ENCODE measurements at regions not wholly inside any gene's neighbourhood (a gene's known extent, or its start where the extent isn't known, plus 50 kb on each side); places are given as distances from the start of the nearest gene placed in this dataset.

DNA sequence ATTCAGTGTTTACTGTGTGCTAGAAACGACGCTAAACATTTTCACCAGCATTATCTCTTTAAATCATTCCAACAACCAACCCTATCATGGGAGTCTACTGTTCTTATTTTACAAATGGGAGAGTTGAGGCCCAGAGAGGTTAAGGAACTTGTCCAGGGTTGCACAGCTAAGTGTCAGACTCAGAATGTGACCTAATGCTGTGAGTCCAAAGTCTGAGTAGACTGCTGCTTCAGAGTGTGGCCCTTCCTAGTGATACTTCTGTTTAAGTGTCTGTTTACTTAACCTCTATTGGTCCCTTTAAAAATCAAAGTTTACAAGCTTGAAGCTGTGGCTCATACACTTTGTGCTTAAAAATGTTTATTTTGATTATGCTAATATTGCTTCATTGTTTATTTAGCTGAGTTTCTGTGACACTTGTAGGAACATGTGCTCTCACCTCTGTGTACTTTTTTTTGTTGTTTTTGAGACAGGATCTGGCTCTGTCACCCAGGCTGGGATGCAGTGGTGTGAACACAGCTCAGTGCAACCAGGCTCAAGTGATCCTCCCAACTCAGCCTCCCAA is 84.4 kb upstream of the SYPL1 start:
- no peak overlapping the region for H3K27ac ChIP-seq
- no peaks in the 10 kb centered on the region for H3K9me3 ChIP-seq
- H3K36me3 ChIP-seq: no peaks in the 10 kb centered on the region
- DNase-seq: no peak
- H3K4me3 ChIP-seq: no peak overlapping the region
- 95 to 97% (median 96%) methylated on average over 2 of the region's 2 CpGs for WGBS, 4 donors
- H3K27me3 ChIP-seq: no peaks in the 10 kb centered on the region
- intact Hi-C loops (cut with DNase I): no loop called here
- peaks cover 0 to 14% (median 5%) of the 10 kb centered on the region in 12 donors for H3K4me1 ChIP-seq
- ATAC-seq: no peak
- TF ChIP-seq, protein P1, sequence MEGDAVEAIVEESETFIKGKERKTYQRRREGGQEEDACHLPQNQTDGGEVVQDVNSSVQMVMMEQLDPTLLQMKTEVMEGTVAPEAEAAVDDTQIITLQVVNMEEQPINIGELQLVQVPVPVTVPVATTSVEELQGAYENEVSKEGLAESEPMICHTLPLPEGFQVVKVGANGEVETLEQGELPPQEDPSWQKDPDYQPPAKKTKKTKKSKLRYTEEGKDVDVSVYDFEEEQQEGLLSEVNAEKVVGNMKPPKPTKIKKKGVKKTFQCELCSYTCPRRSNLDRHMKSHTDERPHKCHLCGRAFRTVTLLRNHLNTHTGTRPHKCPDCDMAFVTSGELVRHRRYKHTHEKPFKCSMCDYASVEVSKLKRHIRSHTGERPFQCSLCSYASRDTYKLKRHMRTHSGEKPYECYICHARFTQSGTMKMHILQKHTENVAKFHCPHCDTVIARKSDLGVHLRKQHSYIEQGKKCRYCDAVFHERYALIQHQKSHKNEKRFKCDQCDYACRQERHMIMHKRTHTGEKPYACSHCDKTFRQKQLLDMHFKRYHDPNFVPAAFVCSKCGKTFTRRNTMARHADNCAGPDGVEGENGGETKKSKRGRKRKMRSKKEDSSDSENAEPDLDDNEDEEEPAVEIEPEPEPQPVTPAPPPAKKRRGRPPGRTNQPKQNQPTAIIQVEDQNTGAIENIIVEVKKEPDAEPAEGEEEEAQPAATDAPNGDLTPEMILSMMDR (IDR thresholded peaks at IDR 0.05): no peak
- TF ChIP-seq POLR2A (IDR thresholded peaks at IDR 0.05): no peak

DNA sequence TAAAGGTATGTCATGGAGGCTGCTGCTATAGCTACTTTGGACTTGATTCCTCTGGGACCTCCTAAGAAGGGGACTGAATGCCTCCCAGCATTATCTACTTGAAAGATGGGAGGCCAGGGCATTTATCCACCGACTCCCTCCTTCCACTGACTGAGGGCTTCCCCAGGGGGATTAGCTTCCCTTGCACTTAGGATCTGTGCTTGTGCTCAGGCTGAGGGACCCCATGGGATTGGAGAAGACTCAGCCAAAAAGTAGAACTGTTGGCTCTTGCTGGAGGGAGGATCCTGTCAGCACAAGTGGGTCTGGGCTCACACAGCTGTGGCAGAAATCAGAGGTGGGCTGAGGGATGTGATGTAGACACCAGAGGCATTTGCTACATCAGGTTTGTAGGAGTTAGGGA is 81.5 kb upstream of the SYPL1 start:
- no peak overlapping the region for H3K27ac ChIP-seq
- DNase-seq: peak in 1 of 5 donors; percentile 42
- ATAC-seq: no peak
- H3K4me3 ChIP-seq: no peak overlapping the region
- H3K4me1 ChIP-seq: peaks cover 0 to 7% (median 0%) of the 10 kb centered on the region in 12 donors
- H3K36me3 ChIP-seq: no peaks in the 10 kb centered on the region
- H3K9me3 ChIP-seq: no peaks in the 10 kb centered on the region
- WGBS, 4 donors: 49 to 79% (median 66%) methylated on average over 1 of the region's 1 CpG
- TF ChIP-seq, protein P1 (IDR thresholded peaks at IDR 0.05): no peak
- no peak for TF ChIP-seq POLR2A (IDR thresholded peaks at IDR 0.05)
- intact Hi-C loops (cut with DNase I): no loop called here
- H3K27me3 ChIP-seq: no peaks in the 10 kb centered on the region

DNA sequence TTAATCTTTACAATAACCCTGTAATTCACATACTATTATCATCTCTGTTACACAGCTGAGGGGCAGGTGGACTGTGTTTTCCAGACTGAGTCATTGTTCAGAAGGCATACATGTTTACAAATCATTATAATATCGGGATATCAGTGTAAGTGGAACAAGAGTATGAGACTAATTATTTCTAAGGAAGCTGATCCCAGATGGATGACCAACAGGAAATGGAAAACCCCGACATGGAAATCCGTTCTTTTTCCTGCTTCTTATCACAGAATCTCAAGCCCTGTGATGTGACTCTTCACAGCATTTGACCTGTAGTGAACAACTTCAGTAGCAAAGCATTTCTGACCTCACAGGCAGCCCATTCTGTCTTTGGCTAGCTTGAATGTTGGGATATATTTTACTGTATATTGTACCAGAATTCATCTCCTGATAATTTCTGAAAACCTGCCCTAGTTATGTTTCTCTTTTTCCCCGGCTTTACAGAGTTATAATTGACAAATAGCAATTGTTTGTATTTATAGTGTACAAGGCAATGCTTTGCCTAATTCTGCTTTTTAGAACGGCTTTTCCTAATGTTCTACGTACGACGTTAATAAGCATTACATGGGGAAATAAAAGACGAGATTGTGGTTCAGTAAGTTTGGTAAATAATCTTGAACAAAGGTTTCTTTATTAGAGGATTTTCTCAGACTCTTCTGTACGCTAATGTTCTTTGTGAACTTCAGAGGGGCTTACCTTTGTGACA is 78.6 kb upstream of the SYPL1 start:
- 74 to 80% (median 76%) methylated on average over 10 of the region's 10 CpGs for WGBS, 4 donors
- TF ChIP-seq, protein P1 (IDR thresholded peaks at IDR 0.05): no peak
- no peak for TF ChIP-seq POLR2A (IDR thresholded peaks at IDR 0.05)
- ATAC-seq (peak in 1 of 4 donors; percentile 59), DNase-seq (no peak)
- Histone ChIP-seq H3K4me3 (no peak overlapping the region), H3K27me3 (no peaks in the 10 kb centered on the region), H3K36me3 (no peaks in the 10 kb centered on the region), H3K4me1 (peaks cover 0 to 7% (median 0%) of the 10 kb centered on the region in 12 donors), H3K9me3 (peaks cover 0 to 6% (median 0%) of the 10 kb centered on the region in 12 donors), H3K27ac (peak overlapping the region in 1 of 12 donors; percentile 27)
- intact Hi-C loops (cut with DNase I): no loop called here

DNA sequence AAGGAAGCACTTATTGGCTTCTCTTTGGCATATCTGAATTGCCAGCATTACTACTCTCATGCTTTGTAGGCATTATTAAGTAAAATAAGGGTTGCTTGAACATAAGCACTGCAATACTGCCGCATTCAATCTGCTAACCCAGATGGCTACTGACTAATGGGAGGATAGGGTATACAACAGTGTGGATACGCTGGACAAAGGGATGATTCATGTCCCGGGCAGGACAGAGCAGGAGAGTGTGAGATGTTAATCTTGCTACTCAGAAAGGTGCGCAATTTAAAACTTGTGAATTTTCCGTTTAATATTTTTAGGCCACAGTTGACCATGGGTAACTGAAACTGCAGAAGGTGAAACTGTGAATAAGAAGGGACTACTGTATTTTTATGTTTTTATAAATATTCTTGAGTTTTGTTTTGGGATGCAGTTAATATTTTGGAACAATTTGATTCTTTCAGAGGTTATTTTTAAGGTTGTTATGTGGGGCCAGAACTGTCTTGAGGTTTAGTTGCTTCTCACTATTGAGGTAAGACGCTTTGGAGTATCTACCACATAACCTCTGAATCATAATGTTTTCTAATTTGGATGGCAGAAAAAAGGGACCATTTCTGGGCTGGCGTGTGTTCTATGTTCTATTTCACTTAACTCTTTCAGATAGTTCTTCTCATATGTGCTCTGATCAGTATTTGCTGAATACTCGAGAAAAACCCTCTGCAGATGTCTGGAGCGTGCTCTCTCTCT is 75.7 kb upstream of the SYPL1 start:
- Histone ChIP-seq H3K9me3 (peaks cover 0 to 6% (median 0%) of the 10 kb centered on the region in 12 donors), H3K27ac (no peak overlapping the region), H3K36me3 (no peaks in the 10 kb centered on the region), H3K4me3 (no peak overlapping the region), H3K27me3 (no peaks in the 10 kb centered on the region), H3K4me1 (peaks cover 0 to 7% (median 0%) of the 10 kb centered on the region in 12 donors)
- intact Hi-C loops (cut with DNase I): no loop called here
- no peak for TF ChIP-seq POLR2A (IDR thresholded peaks at IDR 0.05)
- TF ChIP-seq, protein P1 (IDR thresholded peaks at IDR 0.05): no peak
- DNase-seq (no peak), ATAC-seq (no peak)
- WGBS, 4 donors: 83 to 94% (median 90%) methylated on average over 9 of the region's 9 CpGs
